Endothelial cell (in vitro differentiated cells): ENCODE measurements at regions not wholly inside any gene's neighbourhood (a gene's known extent, or its start where the extent isn't known, plus 50 kb on each side); places are given as distances from the start of the nearest gene placed in this dataset.

Experiments used
- DNase-seq: peaks from one replicate; pipeline ENCODE4 v3.0.0; 2021; ENCODE audit warnings: low spot score
- H3K27ac Mint-ChIP-seq: one replicate; pipeline ENCODE4 v1.8.0; 2021; ENCODE audit warnings: mixed read lengths, inconsistent platforms; ENCODE audit not compliant: unreplicated experiment
- H3K27me3 Mint-ChIP-seq: one replicate; pipeline ENCODE4 v1.8.0; 2021; ENCODE audit warnings: mild to moderate bottlenecking, moderate library complexity, mixed read lengths, inconsistent platforms; ENCODE audit not compliant: unreplicated experiment
- H3K36me3 Mint-ChIP-seq: one replicate; pipeline ENCODE4 v1.8.0; 2021; ENCODE audit warnings: mild to moderate bottlenecking, low read depth, mixed read lengths, inconsistent platforms; ENCODE audit not compliant: unreplicated experiment
- H3K4me1 Mint-ChIP-seq: one replicate; pipeline ENCODE4 v1.8.0; 2021; ENCODE audit warnings: mild to moderate bottlenecking, mixed read lengths, inconsistent platforms; ENCODE audit not compliant: unreplicated experiment
- H3K4me3 Mint-ChIP-seq: one replicate; pipeline ENCODE4 v1.8.0; 2021; ENCODE audit warnings: mild to moderate bottlenecking, mixed read lengths, inconsistent platforms; ENCODE audit not compliant: unreplicated experiment
- H3K9me3 Mint-ChIP-seq: one replicate; pipeline ENCODE4 v1.8.0; 2021; ENCODE audit warnings: mixed read lengths, inconsistent platforms; ENCODE audit not compliant: unreplicated experiment
- CTCF ChIP-seq: fragments of 200-600 bp; sonication (generic); IDR thresholded peaks from one replicate; pipeline ENCODE4 v1.5.0; 2021; ENCODE audit warnings: antibody characterized with exemption; ENCODE audit not compliant: unreplicated experiment

- TF ChIP-seq CTCF, result no peak
- Mint-ChIP-seq H3K36me3 (no peaks in the 10 kb centered on the region), H3K9me3 (no peaks in the 10 kb centered on the region), H3K27ac (no peak overlapping the region), H3K4me3 (no peak overlapping the region), H3K4me1 (peaks cover 5% of the 10 kb centered on the region), H3K27me3 (peaks cover 3% of the 10 kb centered on the region)
- no peak for DNase-seq
These were observed 171.3 kb downstream of the SLC28A3 start for GRCh38 chr9:84169240-84169639.

- peaks cover 5% of the 10 kb centered on the region for H3K4me1 Mint-ChIP-seq
- no peak overlapping the region for H3K27ac Mint-ChIP-seq
- H3K4me3 Mint-ChIP-seq, result no peak overlapping the region
- H3K36me3 Mint-ChIP-seq, result no peaks in the 10 kb centered on the region
- H3K9me3 Mint-ChIP-seq, result no peaks in the 10 kb centered on the region
- DNase-seq, result no peak
- peaks cover 3% of the 10 kb centered on the region for H3K27me3 Mint-ChIP-seq
- no peak for TF ChIP-seq CTCF
These were observed 169.9 kb downstream of the SLC28A3 start for GRCh38 chr9:84170521-84171141.

GRCh38 chr9:84173961-84174360 is 166.6 kb downstream of the SLC28A3 start:
- peaks cover 10% of the 10 kb centered on the region for H3K4me1 Mint-ChIP-seq
- H3K36me3 Mint-ChIP-seq, result no peaks in the 10 kb centered on the region
- no peaks in the 10 kb centered on the region for H3K9me3 Mint-ChIP-seq
- no peak for DNase-seq
- no peak overlapping the region for H3K4me3 Mint-ChIP-seq
- no peak overlapping the region for H3K27ac Mint-ChIP-seq
- TF ChIP-seq CTCF, result no peak
- H3K27me3 Mint-ChIP-seq, result peaks cover 3% of the 10 kb centered on the region

GRCh38 chr9:84174486-84174885 is 166.1 kb downstream of the SLC28A3 start:
- Mint-ChIP-seq H3K4me1 (peaks cover 10% of the 10 kb centered on the region), H3K4me3 (no peak overlapping the region), H3K36me3 (no peaks in the 10 kb centered on the region), H3K27ac (no peak overlapping the region), H3K9me3 (no peaks in the 10 kb centered on the region), H3K27me3 (peaks cover 3% of the 10 kb centered on the region)
- TF ChIP-seq CTCF, result no peak
- no peak for DNase-seq

- TF ChIP-seq CTCF, result no peak
- Mint-ChIP-seq H3K27ac (no peak overlapping the region), H3K36me3 (no peaks in the 10 kb centered on the region), H3K9me3 (no peaks in the 10 kb centered on the region), H3K27me3 (no peaks in the 10 kb centered on the region), H3K4me1 (peaks cover 6% of the 10 kb centered on the region), H3K4me3 (no peak overlapping the region)
- DNase-seq, result no peak
These were observed 163.2 kb downstream of the SLC28A3 start for GRCh38 chr9:84177407-84177806.
